ENCODE measurements at regions not wholly inside any gene's neighbourhood (a gene's known extent, or its start where the extent isn't known, plus 50 kb on each side); places are given as distances from the start of the nearest gene placed in this dataset.
"Not testable (repeated sequence)": the region's sequence is repeated elsewhere in the genome, so short reads cannot be mapped to it uniquely, and the experiment has no call there.

DNA sequence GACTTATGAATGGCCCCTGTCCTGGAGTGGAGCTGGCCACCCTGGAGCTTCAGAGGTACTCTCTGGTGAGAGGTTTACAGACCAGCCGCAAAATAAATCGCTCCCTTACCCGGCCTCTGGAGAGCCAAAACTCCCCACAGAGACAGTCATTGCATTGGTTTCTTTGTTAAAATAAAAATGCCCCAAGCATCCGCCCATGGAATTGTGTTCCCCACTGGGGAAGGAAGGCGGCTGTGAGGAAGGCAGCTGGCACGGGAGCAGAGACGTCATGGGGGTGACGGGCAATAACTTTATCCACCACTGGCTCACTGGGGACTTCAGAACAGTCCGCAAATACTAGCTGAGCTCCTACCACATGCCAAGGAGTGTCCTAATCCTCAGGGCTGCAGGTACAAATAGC lies 266.2 kb upstream of the FOXF1 start:
- no peak for DNase-seq

DNA sequence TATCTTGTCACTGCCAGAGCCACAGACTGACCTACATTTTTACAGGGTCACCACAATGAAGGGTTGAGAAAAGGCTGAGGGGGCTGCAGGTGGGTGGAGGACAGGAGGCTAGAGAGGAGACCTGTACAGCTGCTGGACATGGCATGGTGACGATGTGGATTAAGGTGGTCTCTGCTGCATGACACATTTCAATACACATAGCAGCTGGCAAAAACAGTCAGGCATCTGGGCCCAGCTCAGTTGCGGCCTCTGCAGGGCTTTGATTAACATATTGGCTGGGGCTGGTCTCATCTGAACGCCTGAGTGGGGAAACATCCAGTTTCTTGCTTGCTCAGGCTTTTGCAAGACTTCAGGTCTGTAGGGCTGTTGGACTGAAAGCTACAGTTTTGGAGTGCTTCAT lies 265.4 kb upstream of the FOXF1 start:
- no peak for DNase-seq

DNA sequence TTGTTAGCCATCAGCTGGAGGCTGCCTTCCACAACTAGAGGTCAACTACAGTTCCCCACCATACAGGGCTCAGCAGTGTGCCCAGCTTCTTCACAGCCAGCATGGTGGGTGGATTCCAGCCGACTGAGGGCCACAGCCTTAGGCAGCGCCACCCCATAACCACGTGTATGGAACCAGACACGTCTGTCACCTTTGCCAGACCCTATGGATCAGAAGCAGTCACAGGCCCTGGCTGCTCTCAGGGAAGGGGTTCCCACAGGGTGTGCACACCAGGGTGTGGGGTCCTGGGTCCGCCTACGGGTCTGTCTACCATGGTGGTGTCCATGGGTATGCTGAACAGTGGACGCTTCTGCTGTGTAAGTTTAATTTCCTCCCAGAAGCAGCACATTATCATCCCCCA lies 265.0 kb upstream of the FOXF1 start:
- DNase-seq = no peak

DNA sequence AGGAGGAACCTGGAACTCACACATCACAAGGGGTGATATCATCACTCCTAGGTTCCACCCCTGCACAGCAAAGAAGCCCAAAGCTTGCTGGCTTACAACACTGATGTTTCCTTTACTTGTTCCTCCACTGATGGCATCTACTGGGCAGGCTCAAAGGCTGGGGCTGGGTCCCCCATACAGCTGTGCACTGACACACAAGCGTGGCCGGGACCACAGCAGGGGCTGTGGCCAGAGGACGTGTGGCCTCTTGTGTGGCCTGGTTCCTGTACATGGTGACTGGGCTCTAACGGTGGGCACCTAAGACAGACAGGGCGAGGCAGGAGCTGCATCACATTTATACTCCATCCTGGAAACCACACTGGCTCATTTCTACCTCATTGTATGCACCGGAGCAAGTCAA lies 264.4 kb upstream of the FOXF1 start:
- no peak for DNase-seq

DNA sequence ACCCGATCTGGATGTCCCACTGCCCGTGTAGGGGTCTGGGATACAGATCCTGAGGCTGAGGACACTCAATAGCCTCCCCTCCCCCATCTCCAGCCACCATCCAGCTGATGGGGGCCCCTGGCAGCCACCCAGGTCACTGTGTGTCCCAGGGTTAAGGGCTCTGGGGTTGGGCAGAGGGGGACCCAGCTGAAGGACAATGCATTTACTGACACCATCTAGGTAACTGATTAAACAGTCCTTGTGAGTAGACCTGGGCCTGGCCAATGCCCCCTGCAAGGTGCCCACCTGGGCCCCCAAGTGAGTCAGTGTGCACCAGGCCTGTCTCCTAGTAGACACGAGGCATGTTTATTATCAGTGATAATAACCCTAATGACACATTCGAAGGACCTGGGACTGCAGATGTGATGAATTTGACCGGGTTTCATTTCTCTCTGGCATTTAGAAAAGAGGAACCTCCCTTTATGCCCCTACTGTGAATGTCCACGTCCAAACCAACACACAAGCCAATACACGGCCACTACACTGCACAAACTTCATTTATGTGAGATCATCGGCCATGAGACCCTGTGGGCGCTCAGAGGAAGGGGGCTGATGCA lies 261.9 kb upstream of the FOXF1 start:
- DNase-seq = no peak

DNA sequence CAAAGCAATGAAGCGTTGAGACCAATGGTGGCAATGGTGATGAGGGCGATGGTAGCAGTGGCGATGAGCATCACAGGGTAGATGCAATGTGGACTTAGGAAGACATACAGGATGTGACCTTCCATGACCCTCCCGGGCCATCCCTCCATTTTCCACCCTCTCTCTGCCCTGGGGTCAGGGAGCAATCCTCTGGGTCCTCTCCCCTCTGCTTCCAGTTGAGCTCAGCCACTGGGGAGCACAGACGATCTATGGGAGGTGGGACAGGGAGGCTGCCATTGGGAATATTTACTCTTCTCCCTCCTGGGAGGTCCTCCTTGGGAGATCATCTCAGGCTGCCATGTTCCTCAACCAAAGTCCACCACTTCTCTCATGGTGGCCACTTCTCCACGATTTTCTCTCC lies 260.7 kb upstream of the FOXF1 start:
- no peak for DNase-seq

DNA sequence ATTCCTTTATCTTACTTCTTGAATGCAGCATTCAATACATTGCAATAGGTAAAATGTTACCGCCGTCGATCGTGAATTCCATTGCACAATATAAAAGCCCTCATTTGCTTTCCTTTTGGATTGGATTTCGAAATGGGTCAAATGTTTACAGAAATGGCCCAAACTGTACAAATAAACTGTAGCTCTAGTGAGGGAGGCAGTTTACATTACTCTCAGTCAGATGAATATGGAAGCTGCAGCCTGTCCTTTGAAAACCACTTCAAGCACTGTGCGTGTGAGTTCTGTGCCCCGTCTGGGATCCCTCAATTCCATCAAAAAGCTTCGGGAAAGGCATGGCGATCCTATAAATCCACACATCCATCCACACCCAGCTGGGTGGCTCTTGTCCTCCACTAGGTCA lies 258.6 kb upstream of the FOXF1 start:
- DNase-seq = no peak

DNA sequence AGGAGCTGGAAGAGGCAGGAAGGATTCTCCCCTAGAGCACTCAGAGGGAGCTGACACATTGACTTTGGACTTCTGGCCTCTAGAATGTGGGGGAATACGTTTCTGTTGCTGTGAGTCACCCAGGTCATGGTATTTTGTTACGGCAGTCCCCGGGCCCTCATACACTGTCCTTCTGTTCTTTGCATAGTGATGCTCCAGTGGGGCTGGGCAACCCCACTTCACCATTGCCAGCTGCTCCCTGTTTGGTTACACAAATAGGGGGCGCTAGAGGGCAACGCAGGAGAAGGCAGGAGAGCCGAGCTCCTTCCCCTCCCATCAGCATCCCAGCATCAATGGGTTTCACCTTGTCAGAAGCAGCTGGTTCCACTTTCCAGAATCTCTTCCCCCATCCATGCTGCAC lies 257.7 kb upstream of the FOXF1 start:
- DNase-seq = peak; percentile 22

DNA sequence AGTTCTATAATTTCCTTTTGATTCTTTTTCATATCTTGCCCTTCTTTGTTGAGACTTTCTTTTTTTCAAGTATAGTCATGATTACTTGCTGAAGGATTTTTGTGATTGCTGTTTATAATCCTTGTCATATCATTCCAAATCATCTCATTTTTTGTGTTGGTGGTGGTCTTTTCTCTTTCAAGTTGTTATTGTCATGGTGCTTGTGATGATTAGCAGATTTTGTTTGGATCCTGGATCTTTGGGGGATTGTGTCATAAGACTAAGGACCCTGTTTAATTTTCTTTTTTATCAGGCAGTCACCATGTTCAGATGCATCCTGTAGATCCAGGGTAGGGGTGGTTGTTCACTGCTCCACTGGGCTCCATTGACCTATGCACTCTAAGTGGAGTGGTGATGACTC lies 254.4 kb upstream of the FOXF1 start:
- DNase-seq = no peak

DNA sequence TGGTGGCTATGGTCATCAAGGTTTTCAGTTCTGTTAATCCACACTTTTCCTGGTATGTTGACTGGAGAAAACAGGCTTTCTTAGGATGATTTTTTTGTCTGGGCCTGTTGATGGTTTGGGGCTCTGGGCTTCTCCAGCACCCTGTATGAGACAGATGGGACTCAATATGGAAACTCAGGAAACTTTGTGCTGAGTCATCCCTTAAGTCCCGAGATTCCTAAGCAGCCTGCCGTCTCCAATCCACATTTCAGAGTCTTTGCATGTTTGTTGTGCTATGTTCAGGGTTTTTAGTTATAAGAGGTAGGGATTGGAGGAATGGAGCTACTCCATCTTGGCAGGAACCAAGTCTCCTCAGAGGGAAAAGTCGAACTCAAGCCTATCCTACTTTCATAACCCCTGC lies 253.3 kb upstream of the FOXF1 start:
- DNase-seq = no peak

DNA sequence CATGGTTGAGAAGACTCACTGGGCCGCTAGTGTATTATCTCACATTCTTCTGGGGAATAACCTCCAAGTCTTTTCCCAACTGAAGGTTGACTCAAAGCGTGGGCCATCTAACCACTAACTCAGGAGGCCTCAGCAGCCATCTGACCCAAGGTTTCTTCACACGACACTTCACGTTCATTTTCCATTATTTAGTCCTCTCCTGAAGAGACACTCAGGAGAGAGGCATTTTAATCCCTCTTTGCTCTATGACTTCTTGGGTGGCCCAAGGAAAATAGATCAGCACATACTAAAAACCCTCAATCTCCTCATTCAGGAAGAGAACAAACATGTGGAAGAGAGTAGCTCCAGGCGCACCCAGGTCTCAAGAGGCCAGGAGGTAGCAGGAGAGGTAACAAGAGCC lies 252.8 kb upstream of the FOXF1 start:
- DNase-seq = no peak

DNA sequence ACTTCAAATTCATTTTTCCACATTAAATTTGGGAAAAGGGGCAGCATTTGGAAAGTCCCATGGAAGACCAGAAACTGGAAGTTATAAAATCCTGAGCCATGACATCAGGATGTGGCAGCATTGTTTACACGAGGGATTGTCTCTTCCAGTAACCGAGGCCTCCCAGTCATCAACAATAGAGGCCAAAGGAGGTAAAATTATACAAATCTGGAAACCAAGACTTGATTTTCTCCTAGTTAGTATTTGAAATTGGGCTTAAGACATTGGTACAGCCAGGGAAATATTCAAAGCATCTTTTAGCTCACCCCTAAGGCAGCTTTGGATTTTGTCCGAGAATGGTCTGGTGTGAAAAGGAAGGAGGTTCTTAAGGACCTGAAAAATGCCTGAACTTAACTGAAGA lies 251.6 kb upstream of the FOXF1 start:
- no peak for DNase-seq

DNA sequence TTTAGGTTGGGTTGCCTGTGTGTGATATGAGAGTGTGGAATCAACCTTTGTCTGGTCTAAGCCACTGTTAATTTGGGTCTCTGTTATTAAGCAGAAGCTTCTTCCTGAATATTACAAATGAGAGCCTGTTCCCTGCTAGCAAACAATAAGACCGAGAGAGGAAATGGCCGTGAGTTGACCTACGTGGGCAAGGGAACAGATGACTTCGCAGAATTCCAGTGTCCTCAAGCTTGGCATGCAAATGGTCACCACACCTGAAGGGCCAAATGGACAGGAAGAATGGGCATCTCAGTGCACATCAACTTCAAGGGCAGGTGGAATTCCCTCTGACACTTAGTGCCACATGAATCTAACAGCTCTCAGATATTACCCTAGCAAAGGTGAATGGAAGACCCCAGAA lies 250.8 kb upstream of the FOXF1 start:
- no peak for DNase-seq

DNA sequence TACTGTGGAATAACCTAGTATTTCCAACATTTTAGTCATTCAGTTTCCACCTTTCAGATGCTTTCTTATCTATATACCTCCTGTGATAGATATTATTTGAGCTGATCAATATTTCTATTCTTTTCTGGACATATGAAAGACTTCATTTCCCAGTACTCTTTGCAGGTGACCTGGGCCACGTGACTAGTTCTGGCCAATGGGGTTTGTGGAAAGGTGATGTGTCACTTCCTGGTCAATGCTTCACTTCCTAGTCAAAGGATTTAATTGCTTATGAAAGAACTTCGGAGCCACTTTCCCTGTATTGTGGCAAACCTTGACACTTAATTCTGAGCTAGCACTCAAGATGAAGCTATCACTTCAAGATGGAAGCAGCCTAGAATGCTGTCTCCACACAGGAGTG lies 248.9 kb upstream of the FOXF1 start:
- no peak for DNase-seq

DNA sequence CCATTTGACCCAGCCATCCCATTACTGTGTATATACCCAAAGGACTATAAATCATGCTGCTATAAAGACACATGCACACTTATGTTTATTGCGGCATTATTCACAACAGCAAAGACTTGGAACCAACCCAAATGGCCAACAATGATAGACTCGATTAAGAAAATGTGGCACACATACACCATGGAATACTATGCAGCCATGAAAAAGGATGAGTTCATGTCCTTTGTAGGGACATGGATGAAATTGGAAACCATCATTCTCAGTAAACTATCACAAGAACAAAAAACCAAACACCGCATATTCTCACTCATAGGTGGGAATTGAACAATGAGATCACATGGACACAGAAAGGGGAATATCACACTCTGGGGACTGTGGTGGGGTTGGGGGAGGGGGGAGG lies 242.7 kb upstream of the FOXF1 start:
- not testable (repeated sequence) for DNase-seq

DNA sequence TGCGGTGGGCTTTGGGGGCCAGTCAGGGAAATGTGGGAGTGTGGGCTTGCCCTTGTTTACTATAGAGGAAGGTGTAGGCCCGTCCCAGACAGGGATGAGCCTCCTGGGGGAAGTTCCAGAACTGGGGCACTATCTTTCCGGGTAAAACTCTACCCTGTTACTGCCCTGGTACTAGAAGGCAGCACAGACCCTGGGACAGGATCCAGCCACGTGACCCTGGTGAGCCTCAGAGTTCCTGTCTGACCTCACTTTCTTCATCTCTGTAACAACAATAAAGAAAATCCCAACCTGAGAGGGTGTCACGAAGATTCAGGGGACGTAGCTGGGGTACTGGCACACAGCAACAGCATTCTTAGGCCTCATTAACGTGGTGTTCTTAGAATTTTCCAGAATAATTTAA lies 239.6 kb upstream of the FOXF1 start:
- DNase-seq = no peak

DNA sequence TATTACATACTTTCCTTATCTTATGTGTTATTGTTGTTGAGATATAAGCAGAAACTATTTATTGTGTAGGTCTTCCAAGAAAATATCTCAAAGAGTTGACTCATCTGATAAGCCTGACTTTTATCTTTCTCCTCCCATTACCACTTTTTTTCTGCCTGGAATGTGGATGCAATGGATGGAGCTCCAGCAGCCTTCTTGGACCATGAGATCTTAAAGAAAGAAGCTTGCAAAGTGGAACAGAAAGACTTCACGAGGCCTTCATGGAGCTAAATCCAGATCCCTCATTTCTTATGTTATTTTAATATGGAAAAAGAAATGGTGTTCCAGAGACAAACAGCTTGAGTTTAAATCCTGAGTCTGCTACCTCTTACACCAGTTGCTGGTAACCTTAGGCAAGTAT lies 237.6 kb upstream of the FOXF1 start:
- no peak for DNase-seq

DNA sequence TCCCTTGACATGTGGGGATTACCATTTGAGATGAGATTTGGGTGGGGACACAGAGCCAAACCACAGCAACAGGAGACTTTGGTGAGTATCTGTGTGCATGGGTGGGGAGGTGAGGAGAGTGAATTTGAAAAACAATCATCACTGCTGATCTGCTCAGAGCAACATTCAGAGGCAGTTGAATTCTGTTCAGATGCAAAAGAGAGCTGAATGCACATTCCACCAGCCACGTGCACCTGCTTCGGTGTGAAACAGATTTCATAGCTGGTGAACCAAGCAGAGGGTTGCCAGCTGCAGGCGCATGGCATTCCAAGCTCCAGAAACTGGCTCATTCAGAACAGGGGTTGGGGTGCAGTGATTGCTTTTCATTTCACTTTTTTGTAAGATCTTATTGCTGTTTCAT lies 233.1 kb upstream of the FOXF1 start:
- no peak for DNase-seq

DNA sequence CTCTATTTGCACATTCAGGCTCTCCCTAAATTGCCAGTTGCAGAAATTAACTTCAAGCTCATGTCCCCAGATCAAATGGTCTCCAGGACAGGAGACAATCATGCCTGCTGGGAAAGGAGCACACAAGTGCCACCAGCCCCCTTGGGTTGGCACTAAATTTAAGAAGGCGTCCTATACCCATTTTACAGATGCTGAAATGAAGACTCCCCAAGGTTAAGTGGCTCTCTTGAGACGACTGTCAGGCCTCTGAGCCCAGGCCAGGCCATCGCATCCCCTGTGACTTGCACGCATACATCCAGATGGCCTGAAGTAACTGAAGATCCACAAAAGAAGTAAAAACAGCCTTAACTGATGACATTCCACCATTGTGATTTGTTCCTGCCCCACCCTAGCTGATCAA lies 232.5 kb upstream of the FOXF1 start:
- DNase-seq = not testable (repeated sequence)

DNA sequence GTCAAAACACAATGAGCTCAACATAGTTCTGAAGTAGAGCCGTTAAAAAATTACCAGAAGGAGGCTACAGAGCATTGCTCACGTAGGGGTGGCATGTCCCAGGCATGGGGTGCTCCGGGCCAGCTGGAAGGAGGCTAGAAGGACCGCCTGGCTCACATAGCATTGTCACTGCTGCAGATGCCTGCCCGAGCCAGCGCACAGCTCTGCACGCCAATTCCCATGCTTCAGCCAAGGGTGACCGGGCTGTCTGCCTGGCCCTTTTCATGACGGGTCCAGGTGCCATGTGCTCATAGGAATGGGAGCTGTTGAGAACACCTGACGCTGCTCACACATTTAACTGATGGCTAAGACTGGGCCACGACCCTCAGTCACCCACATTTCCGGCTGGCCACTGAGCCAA lies 228.9 kb upstream of the FOXF1 start:
- DNase-seq = no peak

DNA sequence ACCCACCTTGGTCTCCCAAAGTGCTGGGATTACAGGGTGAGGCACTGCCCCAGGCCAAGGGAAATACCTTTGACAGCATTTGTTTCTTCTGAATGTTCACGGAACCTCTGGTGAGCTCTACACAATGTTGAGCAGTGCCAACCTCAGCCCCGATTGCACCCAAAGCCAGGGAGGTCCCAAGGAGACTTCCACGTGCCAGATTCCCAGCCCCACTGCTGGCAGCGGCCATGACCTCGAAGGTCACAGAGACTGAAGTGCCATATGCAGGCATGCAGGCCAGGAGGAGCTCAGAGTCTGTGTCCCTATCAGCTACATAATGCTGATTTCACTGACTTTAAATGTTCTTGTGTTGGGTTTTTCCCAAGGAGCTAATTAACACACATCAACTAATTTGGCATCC lies 226.4 kb upstream of the FOXF1 start:
- DNase-seq = no peak

DNA sequence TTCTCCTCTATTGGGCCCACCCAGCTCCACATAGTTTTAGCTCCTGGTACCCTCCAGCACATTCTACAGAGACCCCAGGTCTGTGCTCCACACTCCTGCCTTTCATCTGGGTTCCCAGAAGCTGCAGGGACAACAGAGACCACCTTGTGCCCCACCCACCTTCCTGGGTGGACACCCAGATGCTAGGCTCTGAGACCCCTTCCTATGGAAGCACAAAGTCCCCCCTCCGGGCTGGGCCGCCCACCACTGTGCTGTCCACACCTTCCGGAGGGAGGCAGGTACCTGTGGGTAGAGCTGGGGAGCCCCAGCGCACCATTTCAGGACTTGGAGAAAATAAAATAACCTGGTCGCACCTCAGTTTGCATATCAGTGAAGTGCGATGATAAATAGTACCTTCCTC lies 224.9 kb upstream of the FOXF1 start:
- no peak for DNase-seq

DNA sequence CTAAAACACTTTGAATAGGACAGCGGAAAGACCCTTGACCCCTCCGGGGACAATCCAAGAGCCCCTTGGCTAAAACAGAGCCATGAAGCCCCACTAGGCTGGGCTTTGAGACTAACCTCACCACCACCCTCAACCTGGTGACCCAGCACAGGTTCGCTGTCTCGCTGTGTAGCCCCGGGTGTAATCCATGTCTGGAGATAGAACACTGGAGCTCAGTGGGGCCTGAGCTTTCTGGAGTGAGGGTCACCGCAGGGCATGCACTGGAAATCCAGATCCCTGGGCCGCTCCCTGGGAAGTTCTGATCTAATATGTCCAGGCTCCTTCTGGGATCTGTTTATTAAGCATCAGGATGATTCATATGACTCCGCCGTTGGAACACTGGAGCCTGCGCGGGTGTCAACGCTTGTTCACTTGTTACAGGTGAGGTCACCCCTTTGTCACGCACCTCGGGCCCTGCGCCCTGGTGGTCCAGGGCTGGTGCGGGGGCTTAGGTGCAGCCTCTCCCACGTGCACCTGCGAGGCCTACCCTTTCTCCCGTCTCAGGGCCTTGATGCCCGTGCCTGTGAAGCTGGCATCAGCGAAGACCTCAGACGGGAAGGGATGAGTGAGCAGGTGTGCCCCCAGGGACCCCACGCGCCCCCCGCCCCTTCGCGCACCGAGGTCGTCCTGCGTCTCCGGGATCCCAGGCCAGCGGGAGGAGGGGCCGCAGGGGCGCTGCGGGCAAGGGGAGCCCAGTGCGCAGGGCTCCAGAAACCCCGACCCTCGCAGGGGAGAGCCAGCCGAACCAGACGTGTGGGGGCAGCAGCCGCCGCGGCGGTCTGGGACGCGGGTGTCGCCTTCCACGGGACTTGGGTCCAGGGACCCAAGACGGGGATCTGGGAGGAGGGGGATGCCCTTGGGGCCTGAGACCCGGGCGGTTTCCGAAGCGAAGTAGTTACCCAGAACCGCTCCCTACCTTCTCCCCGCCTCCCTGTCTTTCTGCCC lies 224.1 kb upstream of the FOXF1 start:
- DNase-seq = no peak

DNA sequence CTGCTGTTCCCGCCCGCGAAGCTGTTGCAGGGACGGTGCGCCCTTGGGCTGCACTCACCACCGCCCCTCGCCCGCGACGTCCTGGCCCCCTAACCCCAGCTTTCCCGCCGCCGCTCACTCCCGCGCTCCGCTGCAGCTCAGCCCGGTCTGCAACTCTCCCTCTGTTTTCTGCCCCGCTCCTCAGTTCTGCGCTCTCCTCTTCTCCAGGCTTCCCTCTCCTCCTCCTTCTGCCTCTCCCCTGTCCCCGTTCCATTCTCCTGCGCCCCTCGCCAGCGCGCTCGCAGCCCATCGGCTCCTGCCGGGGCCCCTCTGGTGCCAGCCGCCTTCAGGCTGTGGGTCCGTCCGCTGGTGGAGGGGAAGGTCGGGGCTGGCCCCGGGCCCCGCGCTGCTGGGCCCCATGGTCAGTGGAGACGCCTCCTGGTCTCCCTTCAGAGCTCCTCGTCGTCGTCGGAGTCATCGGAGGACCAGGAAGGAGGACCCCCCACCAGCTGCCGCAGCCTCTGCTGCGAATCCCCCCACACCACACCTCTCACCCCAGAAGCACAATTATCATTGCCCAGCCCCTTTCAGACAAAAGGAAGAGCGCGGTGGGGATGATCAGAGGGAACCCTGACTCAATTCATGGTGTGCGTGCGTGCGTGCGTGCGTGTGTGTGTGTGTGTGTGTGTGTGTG lies 223.2 kb upstream of the FOXF1 start:
- no peak for DNase-seq

Measured in fibroblast of skin of right quadriceps (primary cell).